Raji (cell line): ENCODE measurements at regions not wholly inside any gene's neighbourhood (a gene's known extent, or its start where the extent isn't known, plus 50 kb on each side); places are given as distances from the start of the nearest gene placed in this dataset.

ENCODE experiments used
- POLR2A ChIP-seq: IDR thresholded peaks from 2 replicates; pipeline ENCODE4 v1.6.1; 2011; ENCODE audit warnings: low read depth, low read length, control low read depth; ENCODE audit not compliant: insufficient read depth

- no peak for TF ChIP-seq POLR2A
These were observed 397.4 kb upstream of the TPM1 start for GRCh38 chr15:62644889-62645742.

GRCh38 chr15:62647202-62647842 is 395.2 kb upstream of the TPM1 start:
- TF ChIP-seq POLR2A = no peak

GRCh38 chr15:62647843-62648505 is 394.6 kb upstream of the TPM1 start:
- no peak for TF ChIP-seq POLR2A

GRCh38 chr15:62648954-62649353 is 393.6 kb upstream of the TPM1 start:
- TF ChIP-seq POLR2A = no peak

GRCh38 chr15:62649793-62650420 is 392.6 kb upstream of the TPM1 start:
- no peak for TF ChIP-seq POLR2A

GRCh38 chr15:62653122-62653521 is 389.4 kb upstream of the TPM1 start:
- TF ChIP-seq POLR2A = no peak

GRCh38 chr15:62656071-62656470 is 386.5 kb upstream of the TPM1 start:
- TF ChIP-seq POLR2A = no peak

- TF ChIP-seq POLR2A = no peak
These were observed 384.0 kb upstream of the TPM1 start for GRCh38 chr15:62658498-62658897.

GRCh38 chr15:62663547-62663946 is 379.0 kb upstream of the TPM1 start:
- TF ChIP-seq POLR2A = no peak

GRCh38 chr15:62665449-62665848 is 377.1 kb upstream of the TPM1 start:
- TF ChIP-seq POLR2A = no peak

GRCh38 chr15:62666046-62666445 is 376.5 kb upstream of the TPM1 start:
- TF ChIP-seq POLR2A = no peak

- no peak for TF ChIP-seq POLR2A
These were observed 370.3 kb upstream of the TPM1 start for GRCh38 chr15:62672268-62672667.

GRCh38 chr15:62676891-62677290 is 365.7 kb upstream of the TPM1 start:
- no peak for TF ChIP-seq POLR2A

- no peak for TF ChIP-seq POLR2A
These were observed 360.3 kb upstream of the TPM1 start for GRCh38 chr15:62681939-62682896.
